Left ventricle myocardium superior (tissue), 1 donor: ENCODE measurements at regions not wholly inside any gene's neighbourhood (a gene's known extent, or its start where the extent isn't known, plus 50 kb on each side); places are given as distances from the start of the nearest gene placed in this dataset.
"Not testable (repeated sequence)": the region's sequence is repeated elsewhere in the genome, so short reads cannot be mapped to it uniquely, and the experiment has no call there.

ENCODE experiments used
- ATAC-seq: fragments of 200-7000 bp; cut with Tn5 transposase; one replicate; pipeline ENCODE4 v1.9.1; 2020; ENCODE audit warnings: mild to moderate bottlenecking, moderate library complexity
- DNase-seq: peaks from one replicate; pipeline ENCODE4 v3.0.0-alpha.2; 2020
- intact Hi-C: fragments of 100-400 bp; cut with micrococcal nuclease; formaldehyde crosslinking; loops from one replicate; pipeline ENCODE4 v1.11.0; 2022
- donor health status: DM: no; HTN: yes; CAD: no; lungs with severe emphysema.

DNA sequence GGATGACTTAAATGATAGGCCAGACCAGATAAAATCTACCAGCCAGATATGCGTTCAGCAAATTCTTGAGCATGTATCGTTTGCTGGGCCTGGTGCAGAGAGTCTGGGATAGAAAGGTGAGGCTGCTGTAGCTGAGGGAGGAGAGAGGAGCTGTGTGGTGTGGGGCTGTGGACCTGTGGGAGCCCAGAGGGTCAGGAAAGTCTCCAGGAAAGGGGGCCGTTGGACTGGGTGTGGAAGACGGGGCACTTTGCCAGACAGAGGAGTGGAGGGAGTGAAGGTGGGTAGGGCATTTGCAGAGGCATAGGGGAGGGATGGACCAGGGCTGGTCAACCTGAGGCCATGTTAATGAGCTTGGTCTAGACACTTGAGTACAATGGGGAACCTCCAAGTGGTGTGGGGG is 124.7 kb upstream of the UNC5B start:
- intact Hi-C loops, result no loop called here

DNA sequence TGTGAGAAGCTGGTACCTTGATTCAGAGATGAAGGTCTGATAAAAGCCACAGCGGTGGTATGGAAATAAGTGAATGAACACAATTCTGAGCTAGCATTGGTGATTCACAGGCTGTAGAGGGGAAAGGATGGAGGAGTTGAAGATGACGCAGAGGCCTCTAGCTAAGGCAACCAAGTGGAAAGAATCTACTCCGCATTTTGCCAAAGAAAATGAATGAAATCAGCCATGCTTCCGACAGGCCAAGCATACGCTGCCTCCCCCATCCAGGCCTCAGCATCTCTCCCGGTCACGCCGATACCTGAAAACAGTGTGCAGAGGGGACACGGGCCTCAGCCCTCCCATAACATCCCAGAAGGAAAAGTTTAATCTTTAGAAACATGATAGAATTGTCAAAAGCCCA is 124.3 kb upstream of the UNC5B start:
- ATAC-seq, result no peak
- intact Hi-C loops, result no loop called here
- peak; percentile 9 for DNase-seq

More for the DNA sequence above, 124.7 kb upstream of the UNC5B start:
- ATAC-seq (no peak), DNase-seq (peak; percentile 7)

DNA sequence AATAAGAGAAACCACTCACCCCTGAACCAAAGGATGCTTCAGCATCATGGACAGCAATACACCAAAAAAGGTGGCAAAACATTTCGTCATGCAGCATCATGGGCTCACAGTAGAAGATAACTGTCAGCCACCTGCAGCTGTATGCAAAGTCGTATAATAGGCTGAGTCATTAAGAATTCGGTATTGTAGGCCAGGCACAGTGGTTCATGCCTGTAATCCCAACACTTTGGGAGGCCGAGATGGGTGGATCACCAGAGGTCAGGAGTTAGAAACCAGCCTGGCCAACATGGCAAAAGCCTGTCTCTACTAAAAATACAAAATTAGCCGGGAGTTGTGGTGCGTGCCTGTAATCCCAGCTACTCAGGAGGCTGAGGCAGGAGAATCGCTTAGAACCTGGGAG is 123.8 kb upstream of the UNC5B start:
- ATAC-seq, DNase-seq, intact Hi-C loops: not testable (repeated sequence)

DNA sequence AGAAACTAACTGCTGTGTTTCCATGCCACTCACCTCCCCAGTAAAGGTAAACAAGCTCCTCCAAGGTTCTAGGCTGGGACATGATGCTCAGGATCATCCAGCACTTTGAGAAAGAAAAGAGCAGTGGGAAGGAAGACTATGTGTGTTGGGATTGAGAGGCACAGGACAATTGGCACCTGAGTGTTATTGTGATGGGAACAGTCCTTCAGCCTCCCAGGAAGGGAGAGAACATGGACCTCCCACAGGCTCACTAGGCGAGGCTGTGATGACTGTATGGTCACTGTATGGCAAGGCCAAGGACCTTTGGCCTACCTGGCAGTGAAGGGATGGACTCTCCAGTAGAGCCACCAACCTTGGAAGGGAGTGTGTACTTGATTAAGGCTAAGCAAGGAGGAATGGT is 123.2 kb upstream of the UNC5B start:
- DNase-seq (no peak), ATAC-seq (no peak)
- intact Hi-C loops, result no loop called here

DNA sequence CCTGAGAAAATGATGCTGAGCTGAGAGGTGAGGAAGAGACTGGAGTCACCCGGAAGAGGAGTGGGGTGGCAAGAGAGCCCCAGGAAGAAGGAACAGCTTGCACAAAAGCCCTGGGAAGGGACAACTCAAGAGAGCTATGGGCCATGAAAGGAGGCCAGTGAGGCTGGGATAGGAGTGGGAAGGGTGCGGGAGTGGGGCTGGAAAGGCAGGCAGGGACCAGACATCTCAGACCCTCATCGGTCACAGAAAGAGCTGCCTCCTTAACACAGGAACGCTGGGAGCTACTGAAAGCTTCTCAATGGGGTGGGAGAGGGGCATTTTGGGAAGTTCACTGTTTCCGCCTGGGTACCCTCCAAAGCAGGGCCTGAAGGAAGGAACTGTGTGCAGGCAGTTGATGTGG is 122.0 kb upstream of the UNC5B start:
- DNase-seq (no peak), ATAC-seq (no peak)
- intact Hi-C loops, result no loop called here

DNA sequence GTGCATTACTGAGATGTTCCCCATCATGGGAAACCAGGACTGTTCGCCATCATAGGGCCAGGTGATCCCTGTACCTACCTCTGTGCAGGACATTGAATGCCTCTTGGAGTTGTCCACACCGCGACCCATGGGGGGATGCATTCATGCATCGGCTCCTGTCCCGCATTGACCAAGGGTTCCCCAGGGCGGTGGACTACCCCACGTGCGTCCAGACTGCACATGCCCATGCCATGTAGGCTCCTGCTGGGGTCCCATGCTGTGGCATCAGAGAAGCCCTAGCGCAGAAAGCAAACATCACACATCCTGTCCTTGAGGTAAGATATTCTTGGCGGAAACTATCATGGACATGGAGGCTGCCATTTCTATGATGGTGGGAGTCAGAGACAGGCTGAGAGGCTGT is 121.6 kb upstream of the UNC5B start:
- DNase-seq (no peak), ATAC-seq (no peak)
- intact Hi-C loops, result no loop called here

DNA sequence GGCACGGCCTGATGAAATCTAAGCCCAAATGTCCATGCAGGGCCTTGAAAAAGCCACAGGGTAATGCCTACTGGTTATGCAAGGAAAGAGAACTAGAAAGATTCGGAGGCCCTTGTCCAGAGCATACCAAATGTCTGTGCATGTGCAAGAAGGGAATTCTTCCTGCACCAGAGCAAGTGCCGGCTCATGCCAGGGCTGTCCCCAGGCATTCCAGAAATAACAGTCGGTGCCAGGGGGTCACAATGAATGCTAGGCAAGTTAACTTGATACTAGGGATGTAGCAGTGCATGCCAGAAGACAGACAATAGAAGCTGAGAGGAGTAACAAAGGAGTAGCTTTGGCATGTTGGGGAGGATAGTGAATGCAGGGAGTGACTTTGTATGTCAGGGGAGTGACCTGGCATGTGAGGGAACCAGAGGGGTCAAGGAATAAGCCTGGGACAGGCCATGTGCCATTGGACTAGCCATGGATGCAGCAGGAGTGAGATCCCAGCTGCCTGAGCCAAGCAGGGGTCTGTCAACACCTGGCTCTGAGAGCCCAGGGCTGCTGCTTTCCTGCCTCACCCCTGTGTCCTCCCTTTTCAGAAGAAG is 119.5 kb upstream of the UNC5B start:
- ATAC-seq, result peak; percentile 38
- no peak for DNase-seq
- intact Hi-C loops, result no loop called here

DNA sequence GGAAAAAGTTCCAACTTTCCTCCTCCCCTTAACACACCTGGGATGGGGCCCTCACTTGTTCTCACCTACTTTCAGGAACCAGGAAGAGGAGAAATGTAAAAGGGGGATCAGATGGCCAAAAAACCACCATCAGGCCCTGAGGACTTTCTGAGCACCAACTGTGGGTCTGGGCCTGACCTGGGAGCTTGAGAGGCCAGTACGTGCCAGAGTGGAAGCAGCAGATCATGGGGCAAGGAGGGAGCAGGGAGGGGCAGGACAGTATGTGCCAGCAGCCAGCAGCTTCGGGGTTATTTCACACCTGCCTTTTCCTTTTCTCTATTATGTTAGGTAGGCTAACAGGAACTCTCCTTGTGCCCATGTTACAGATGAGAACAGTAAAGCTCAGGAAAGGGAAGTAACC is 118.8 kb upstream of the UNC5B start:
- DNase-seq (no peak), ATAC-seq (no peak)
- intact Hi-C loops, result no loop called here

DNA sequence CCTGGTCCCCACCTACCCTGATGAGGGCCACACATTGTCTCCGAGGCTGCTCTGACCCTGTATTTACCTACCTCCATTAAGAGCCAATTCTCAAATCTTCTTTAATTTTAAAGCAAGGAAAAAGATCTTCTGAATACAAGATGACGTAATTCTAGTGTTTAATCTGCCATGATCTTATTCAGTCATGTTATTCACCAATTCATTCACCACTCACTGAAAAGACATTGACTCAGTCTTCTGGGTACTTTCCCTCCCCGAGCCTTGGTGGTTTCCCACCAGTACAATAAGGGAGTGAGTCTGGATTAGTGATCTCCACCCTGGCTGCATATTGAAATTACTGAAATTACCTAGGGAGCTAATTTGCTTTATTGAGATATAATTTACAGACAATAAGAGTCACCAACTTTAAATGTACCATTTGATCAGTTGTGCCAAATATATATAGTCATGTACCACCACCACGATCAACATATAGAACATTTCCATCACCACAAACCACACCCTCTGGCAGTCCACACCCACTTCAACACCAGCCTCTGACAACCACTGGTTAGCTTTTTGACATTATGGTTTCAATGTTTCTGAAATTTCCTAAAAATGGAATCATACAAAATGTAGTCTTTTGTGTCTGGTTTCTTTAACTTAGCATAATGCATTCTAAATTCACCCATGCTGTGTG is 117.5 kb upstream of the UNC5B start:
- no peak for DNase-seq
- ATAC-seq, result no peak
- intact Hi-C loops, result no loop called here

DNA sequence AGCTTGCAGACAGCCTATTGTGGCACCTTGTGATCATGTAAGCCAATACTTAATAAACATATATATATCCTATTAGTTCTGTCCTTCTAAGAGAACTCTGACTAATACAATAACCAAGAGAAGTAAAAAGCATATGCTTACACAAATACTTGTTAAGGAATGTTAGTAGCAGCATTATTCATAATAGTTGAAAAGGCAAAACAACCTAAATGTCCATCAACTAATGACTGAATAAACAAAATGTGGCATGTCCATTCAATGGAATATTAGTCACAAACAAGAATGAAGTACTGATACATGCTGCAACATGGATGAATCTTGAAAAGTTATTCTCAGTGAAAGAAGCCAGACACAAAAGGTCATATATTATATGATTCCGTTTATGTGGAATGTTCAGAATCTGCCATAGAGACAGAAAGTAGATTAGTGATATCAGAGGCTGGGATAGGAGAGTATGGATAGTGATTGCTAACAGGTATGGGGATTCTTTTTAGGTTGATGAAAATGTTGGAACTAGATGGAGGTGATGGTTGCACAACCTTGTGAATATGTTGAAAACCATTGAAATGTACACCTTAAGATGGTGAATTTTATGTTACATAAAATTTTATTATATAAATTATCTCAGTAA is 112.5 kb upstream of the UNC5B start:
- intact Hi-C loops, result no loop called here
- ATAC-seq (no peak), DNase-seq (no peak)

DNA sequence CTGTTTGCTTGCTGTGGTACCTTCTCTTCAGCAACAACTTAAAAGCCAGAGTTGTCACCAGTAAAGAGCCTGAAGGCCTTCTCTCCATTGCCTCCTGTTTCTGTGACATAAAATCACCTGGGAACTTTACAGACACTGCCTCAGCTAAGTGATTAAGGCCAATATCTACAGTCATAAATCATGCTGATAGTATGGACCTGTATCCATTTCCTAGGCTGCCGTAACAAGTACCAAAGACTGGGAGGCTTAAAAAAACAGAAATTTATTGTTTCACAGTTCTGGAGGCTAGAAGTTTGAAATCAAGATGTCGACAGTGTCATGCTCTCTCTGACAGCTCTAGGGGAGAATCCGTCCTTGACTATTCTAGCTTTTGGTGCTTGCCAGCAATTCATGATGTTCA is 108.4 kb upstream of the UNC5B start:
- DNase-seq (no peak), ATAC-seq (no peak)
- intact Hi-C loops, result no loop called here

DNA sequence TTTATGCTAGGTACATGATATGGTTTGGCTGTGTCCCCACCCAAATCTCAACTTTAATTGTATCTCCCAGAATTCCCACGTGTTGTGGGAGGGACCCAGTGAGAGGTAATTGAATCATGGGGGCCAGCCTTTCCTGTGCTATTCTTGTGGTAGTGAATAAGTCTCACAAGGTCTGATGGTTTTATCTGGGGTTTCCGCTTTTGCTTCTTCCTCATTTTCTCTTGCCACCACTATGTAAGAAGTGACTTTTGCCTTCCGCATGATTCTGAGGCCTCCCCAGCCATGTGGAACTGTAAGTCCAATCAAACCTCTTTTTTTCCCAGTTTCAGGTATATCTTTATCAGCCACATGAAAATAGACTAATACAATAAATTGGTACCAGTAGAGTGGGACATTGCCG is 106.2 kb upstream of the UNC5B start:
- ATAC-seq, intact Hi-C loops: not testable (repeated sequence)

DNA sequence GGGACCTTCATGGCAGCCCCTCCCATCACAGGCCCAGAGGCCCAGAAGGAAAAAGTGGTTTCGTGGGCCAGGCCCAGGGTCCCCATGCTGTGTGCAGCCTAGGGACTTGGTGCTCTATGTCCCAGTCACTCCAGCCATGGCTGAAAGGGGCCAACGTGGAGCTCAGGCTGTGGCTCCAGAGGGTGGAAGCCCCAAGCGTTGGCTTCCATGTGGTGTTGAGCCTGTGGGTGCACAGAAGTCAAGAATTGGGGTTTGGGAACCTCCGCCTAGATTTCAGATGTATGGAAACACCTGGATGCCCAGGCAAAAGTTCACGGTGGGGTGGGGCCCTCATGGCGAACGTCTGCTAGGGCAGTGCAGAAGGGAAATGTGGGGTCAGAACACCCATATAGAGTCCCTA is 105.3 kb upstream of the UNC5B start:
- ATAC-seq, DNase-seq, intact Hi-C loops: not testable (repeated sequence)

More for the DNA sequence above, 106.2 kb upstream of the UNC5B start:
- DNase-seq, result not testable (repeated sequence)

DNA sequence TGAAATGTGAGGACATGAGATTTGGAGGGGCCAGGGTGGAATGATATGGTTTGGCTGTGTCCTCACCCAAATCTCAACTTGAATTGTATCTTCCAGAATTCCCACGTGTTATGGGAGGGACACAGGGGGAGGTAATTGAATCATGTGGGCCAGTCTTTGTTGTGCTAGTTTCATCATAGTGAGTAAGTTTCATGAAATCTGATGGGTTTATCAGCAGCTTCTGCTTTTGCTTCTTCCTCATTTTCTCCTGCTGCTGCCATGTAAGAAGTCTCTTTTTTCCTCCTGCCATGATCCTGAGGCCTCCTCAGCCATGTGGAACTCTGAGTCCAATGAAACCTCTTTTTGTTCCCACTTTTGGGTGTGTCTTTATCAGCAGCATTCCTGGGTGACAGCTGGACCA is 104.3 kb upstream of the UNC5B start:
- ATAC-seq, intact Hi-C loops, DNase-seq: not testable (repeated sequence)

DNA sequence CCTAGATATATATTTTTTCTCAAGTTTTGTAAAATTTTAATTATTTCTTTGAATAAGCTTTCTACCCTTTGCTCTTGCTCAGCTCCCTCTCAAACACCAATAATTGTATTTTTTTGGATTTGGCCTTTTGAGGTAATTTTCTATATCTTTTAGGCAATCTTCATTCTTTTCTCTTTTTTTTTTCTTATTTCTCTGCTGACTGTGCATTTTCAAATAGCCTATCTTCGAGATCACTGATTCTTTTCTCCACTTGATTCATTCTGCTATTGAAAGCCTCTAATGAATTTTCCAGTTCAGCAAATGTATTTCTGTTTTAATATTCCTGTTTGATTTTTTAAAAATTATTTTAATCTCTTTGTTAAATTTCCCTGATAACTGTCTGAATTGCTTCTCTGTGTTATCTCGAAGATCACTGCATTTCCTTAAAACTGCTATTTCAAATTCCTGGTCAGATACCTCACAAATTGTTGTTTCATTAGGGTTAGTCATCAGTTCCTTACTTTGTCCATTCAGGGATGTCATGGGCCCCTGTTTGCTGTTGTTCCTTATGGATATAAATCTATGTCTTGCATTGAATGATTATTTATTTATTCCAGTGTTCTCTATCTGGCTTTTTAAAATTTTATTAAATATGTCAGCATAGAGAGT is 100.1 kb upstream of the UNC5B start:
- intact Hi-C loops, result no loop called here
- no peak for DNase-seq

DNA sequence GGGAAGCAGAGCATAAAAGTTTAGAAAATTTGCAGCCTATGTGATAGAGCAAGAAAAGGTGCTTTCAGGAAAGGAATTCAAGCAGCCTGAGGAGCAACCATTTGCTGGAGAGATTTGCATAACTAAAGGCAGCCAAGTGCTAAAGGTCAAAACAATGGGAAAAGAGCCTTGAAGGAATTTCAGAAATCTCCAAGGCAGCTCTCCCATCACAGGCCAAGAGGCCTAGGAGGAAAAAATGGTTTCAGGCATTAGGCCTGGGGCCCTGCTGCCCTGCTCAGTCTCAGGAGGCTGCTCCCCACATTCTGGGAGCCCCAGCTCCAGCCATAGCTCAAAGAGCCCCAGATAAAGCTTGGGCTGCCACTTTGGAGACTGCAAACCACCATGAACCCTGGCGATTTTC is 95.9 kb upstream of the UNC5B start:
- intact Hi-C loops, result no loop called here
- DNase-seq (no peak), ATAC-seq (no peak)

More for the DNA sequence above, 100.1 kb upstream of the UNC5B start:
- no peak for ATAC-seq

DNA sequence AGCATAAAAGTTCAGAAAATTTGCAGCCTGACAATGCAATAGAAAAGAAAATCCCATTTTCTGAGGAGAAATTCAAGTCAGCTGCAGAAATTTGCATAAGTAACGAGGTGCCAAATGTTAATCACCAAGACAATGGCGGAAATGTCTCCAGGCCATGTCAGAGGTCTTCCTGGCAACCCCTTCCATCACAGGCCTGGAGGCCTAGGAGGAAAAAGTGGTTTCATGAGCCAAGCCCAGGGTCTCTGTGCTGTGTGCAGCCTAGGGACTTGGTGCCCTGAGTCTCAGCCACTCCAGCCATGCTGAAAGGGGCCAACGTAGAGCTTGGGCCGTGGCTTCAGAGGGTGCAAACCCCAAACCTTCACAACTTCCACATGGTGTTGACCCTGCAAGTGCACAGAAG is 94.8 kb upstream of the UNC5B start:
- intact Hi-C loops, DNase-seq, ATAC-seq: not testable (repeated sequence)

DNA sequence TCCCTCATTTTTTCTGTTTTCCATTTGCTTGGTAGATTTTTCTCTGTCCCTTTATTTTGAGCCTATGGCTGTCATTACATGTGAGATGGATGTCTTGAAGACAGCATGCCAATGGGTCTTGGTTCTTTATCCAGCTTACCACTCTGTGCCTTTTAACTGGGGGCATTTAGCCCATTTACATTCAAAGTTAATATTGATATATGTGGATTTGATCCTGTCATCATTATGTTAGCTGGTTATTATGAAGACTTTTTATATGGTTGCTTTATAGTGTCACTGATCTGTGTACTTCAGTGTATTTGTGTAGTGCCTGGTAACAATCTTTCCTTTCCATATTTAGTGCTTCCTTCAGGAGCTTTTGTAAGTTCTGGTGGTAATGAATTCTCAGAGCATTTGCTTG is 89.3 kb upstream of the UNC5B start:
- intact Hi-C loops, result no loop called here
- DNase-seq (no peak), ATAC-seq (no peak)

DNA sequence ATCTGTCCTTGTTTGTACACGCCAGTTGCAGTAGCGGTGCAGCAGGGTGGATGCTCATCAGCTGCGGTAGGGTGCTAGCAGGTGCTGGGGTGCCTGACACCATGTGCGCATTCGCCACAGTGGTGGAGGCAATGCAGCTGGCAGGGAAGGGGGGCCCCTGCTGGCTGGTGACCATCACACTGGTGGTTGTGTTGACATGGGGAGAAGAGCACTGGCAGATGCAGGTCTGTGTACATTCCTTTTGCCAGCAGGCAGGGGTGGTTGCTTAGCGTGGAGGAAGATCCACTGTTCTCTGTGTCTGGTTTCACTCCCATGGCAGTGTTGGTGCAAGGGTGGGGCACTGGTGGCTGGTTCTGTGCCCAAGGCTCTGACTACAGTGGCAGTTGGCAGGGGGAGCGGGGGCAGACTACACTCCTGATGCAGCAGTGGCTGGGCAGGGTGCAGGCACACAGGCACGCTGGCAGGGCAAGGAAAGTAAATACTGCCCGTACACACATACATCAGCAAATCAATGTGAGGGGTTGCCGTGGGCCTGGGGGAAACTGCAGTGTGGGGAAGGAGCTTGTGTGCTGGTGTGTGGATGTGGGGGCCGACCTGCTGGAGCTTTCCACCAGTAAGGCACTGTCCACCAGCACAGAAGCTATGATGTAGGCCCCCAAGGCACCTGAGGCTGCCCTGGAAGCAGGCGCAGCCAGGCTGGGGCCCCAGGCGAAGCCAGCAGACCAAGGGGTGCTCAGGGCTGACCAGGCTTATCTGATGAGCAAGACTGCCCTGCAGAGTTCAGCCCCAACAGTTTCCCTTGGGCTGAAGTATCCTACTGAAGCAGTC is 87.2 kb upstream of the UNC5B start:
- intact Hi-C loops, result no loop called here
- ATAC-seq, result peak; percentile 90
- peak; percentile 60 for DNase-seq

DNA sequence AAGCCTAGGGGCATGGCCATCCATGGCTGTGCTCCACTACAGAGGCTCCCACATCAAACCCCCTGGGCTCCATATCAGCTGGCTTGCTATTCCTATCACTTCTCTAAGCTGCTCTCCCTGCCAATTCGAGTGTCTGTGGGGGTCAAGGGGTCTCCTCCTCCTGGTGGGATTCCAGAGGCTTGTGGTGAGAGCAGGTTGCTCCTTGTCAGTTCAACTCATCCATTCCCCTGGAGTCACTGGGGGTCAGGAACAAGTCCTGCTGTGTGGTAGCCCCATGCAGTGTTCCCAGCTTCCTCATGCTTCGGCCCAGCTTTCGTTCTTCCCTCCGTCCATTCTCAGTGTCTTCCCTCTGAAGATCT is 86.6 kb upstream of the UNC5B start:
- DNase-seq (no peak), ATAC-seq (no peak)
- intact Hi-C loops, result no loop called here
